Esophagus squamous epithelium (tissue), 5 donors: ENCODE measurements at regions not wholly inside any gene's neighbourhood (a gene's known extent, or its start where the extent isn't known, plus 50 kb on each side); places are given as distances from the start of the nearest gene placed in this dataset.

Experiments
- DNase-seq: peaks from one replicate; lab custom pipeline; 2025; lab: John Stamatoyannopoulos, UW
- H3K27ac ChIP-seq, 4 donors: fragments of 200-600 bp; sonication (generic); one replicate each; pipeline ENCODE4 v1.5.1; 2016 to 2019; ENCODE audit warnings: mild to moderate bottlenecking in 1 of 4
- H3K27me3 ChIP-seq, 4 donors: fragments of 200-600 bp; sonication (generic); 1 replicate in 3 of 4; 2 replicates in 1 of 4; pipeline versions ENCODE4 v1.5.1 to v1.6.0; 2017 to 2021; ENCODE audit warnings: antibody characterized with exemption in 1 of 4
- H3K36me3 ChIP-seq, 3 donors: fragments of 200-600 bp; sonication (generic); one replicate each; pipeline ENCODE4 v1.5.1; 2016 to 2019
- H3K4me1 ChIP-seq, 3 donors: fragments of 200-600 bp; sonication (generic); one replicate each; pipeline ENCODE4 v1.5.1; 2017 to 2019
- H3K4me3 ChIP-seq, 4 donors: fragments of 200-600 bp; sonication (generic); 1 replicate in 3 of 4; 2 replicates in 1 of 4; pipeline ENCODE4 v1.5.1; 2016 to 2019; ENCODE audit warnings: mild to moderate bottlenecking in 2 of 4, moderate library complexity in 1 of 4
- H3K9me3 ChIP-seq, 3 donors: fragments of 200-600 bp; sonication (generic); one replicate each; pipeline ENCODE4 v1.5.1; 2016 to 2019
- POLR2A ChIP-seq, 4 donors: fragments of 450-650 bp; IDR thresholded peaks; one replicate each; pipeline ENCODE4 v1.6.1; 2017; ENCODE audit warnings: antibody characterized with exemption in 4 of 4, mild to moderate bottlenecking in 4 of 4, moderate library complexity in 3 of 4
- WGBS, 2 donors: methylation state at CpG; one replicate each; pipeline ENCODE4 v1.1.5; 2018; 5-methylcytosine and 5-hydroxymethylcytosine counted together
- intact Hi-C: fragments of 100-400 bp; cut with DNase I; formaldehyde crosslinking; loops from one replicate; pipeline ENCODE4 v1.15.0; 2022
- TF ChIP-seq, protein P1 (sequence below), 6 experiments: fragments of 450-650 bp in 4 of 6; fragments of 200-600 bp in 2 of 6; sonication (generic) in 2 of 6; IDR thresholded peaks; one replicate each; pipeline ENCODE4 v1.5.1; 2016 to 2019; ENCODE audit warnings: antibody characterized with exemption in 6 of 6, mild to moderate bottlenecking in 4 of 6, moderate library complexity in 4 of 6
- donor health status: DM: yes; HTN: yes; CAD: no.

DNA sequence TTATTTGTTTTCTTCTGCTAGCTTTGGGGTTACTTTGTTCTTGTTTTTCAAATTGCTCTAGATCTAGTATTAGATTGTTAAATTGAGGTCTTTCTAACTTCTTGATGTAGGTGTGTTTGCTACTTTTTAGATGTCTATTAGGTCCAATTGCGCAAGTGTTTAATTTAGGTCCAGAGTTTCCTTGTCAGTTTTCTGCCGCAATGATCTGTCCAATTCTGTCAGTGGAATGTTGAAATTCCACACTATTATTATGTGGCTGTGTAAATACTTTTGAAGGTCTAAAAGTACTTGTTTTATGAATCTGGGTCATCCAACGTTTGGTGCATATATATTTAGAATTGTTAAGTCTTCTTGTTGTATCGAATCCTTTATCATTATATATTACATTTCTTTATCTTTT, 324.4 kb upstream of the SGO1 start:
- no peak for DNase-seq
- H3K9me3 ChIP-seq, result no peaks in the 10 kb centered on the region
- no peaks in the 10 kb centered on the region for H3K4me1 ChIP-seq
- WGBS, 2 donors, result 44 to 52% methylated on average over 4 of the region's 4 CpGs
- no peaks in the 10 kb centered on the region for H3K36me3 ChIP-seq
- no peak overlapping the region for H3K27ac ChIP-seq
- TF ChIP-seq, protein P1, sequence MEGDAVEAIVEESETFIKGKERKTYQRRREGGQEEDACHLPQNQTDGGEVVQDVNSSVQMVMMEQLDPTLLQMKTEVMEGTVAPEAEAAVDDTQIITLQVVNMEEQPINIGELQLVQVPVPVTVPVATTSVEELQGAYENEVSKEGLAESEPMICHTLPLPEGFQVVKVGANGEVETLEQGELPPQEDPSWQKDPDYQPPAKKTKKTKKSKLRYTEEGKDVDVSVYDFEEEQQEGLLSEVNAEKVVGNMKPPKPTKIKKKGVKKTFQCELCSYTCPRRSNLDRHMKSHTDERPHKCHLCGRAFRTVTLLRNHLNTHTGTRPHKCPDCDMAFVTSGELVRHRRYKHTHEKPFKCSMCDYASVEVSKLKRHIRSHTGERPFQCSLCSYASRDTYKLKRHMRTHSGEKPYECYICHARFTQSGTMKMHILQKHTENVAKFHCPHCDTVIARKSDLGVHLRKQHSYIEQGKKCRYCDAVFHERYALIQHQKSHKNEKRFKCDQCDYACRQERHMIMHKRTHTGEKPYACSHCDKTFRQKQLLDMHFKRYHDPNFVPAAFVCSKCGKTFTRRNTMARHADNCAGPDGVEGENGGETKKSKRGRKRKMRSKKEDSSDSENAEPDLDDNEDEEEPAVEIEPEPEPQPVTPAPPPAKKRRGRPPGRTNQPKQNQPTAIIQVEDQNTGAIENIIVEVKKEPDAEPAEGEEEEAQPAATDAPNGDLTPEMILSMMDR (IDR thresholded peaks at IDR 0.05), result no peak
- TF ChIP-seq POLR2A (IDR thresholded peaks at IDR 0.05), result no peak
- no peak overlapping the region for H3K4me3 ChIP-seq
- intact Hi-C loops, result no loop called here
- no peaks in the 10 kb centered on the region for H3K27me3 ChIP-seq

- no peaks in the 10 kb centered on the region for H3K4me1 ChIP-seq
- WGBS, 2 donors, result 50 to 56% methylated on average over 1 of the region's 1 CpG
- intact Hi-C loops, result no loop called here
Observed at GRCh38 chr3:20503394-20504082, 317.5 kb upstream of the SGO1 start.

GRCh38 chr3:20490996-20491395, 305.0 kb upstream of the SGO1 start:
- intact Hi-C loops, result no loop called here
- Histone ChIP-seq H3K27me3 (no peaks in the 10 kb centered on the region), H3K36me3 (no peaks in the 10 kb centered on the region), H3K4me1 (no peaks in the 10 kb centered on the region), H3K4me3 (no peak overlapping the region), H3K9me3 (peaks cover 0 to 5% (median 0%) of the 10 kb centered on the region in 3 donors), H3K27ac (no peak overlapping the region)
- DNase-seq, result no peak
- TF ChIP-seq, protein P1 (IDR thresholded peaks at IDR 0.05), result no peak
- TF ChIP-seq POLR2A (IDR thresholded peaks at IDR 0.05), result no peak
- 35 to 40% methylated on average over 1 of the region's 1 CpG for WGBS, 2 donors

More at GRCh38 chr3:20503394-20504082, 317.5 kb upstream of the SGO1 start:
- DNase-seq, result no peak
- TF ChIP-seq POLR2A (IDR thresholded peaks at IDR 0.05), result no peak
- TF ChIP-seq, protein P1 (IDR thresholded peaks at IDR 0.05), result no peak
- no peak overlapping the region for H3K27ac ChIP-seq
- no peaks in the 10 kb centered on the region for H3K27me3 ChIP-seq
- H3K4me3 ChIP-seq, result no peak overlapping the region
- H3K36me3 ChIP-seq, result no peaks in the 10 kb centered on the region
- H3K9me3 ChIP-seq, result peaks cover 0 to 4% (median 0%) of the 10 kb centered on the region in 3 donors

DNA sequence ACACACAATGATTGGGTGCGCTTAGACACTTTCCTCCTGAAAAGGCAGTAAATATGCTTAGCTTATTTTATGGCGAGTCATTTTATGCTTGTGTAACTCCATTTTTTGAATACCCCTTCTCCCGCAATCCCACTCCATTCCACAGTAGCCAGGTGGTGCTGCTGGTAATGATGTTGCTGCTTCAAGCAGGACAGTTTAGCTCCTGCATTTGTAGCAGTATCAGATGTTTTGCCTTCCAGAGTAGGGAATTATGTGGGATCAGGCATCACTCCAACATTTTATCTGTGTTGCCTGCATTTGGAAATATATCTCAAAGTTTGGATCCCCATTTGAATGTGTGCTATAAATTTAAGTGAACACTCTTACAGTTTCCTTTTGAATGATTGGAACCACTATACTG, 302.1 kb upstream of the SGO1 start:
- no peak for TF ChIP-seq POLR2A (IDR thresholded peaks at IDR 0.05)
- TF ChIP-seq, protein P1 (IDR thresholded peaks at IDR 0.05), result no peak
- H3K36me3 ChIP-seq, result no peaks in the 10 kb centered on the region
- WGBS, 2 donors, result 55 to 82% methylated on average over 3 of the region's 3 CpGs
- no peak overlapping the region for H3K27ac ChIP-seq
- no peak for DNase-seq
- no peaks in the 10 kb centered on the region for H3K4me1 ChIP-seq
- intact Hi-C loops, result no loop called here
- H3K4me3 ChIP-seq, result no peak overlapping the region
- H3K27me3 ChIP-seq, result no peaks in the 10 kb centered on the region
- H3K9me3 ChIP-seq, result peaks cover 0 to 7% (median 0%) of the 10 kb centered on the region in 3 donors

GRCh38 chr3:20484126-20484525, 298.1 kb upstream of the SGO1 start:
- intact Hi-C loops, result no loop called here
- Histone ChIP-seq H3K4me1 (no peaks in the 10 kb centered on the region), H3K4me3 (no peak overlapping the region), H3K27ac (no peak overlapping the region), H3K36me3 (no peaks in the 10 kb centered on the region), H3K27me3 (no peaks in the 10 kb centered on the region), H3K9me3 (peaks cover 0 to 25% (median 0%) of the 10 kb centered on the region in 3 donors)
- no peak for DNase-seq
- 44 to 57% methylated on average over 2 of the region's 2 CpGs for WGBS, 2 donors
- no peak for TF ChIP-seq POLR2A (IDR thresholded peaks at IDR 0.05)
- TF ChIP-seq, protein P1 (IDR thresholded peaks at IDR 0.05), result no peak
